IMR-90 (cell line): ENCODE measurements at regions not wholly inside any gene's neighbourhood (a gene's known extent, or its start where the extent isn't known, plus 50 kb on each side); places are given as distances from the start of the nearest gene placed in this dataset.

ENCODE experiments used
- ATAC-seq: fragments of 200-7000 bp; cut with Tn5 transposase; 2 replicates; pipeline ENCODE4 v1.9.1; 2020; ENCODE audit warnings: low read depth, mild to moderate bottlenecking, moderate library complexity
- BruUV-seq: library from RNA; stranded (reverse); fragments of 400-500 nt; replicated peaks from 2 replicates; lab custom pipeline; 2021; lab: Mats Ljungman, UMichigan
- CTCF ChIA-PET: fragments of 300-600 bp; formaldehyde crosslinking; extraction: SDS; loops from one replicate; lab custom pipeline; 2021; ENCODE audit warnings: antibody characterized with exemption; lab: Yijun Ruan, JAX
- POLR2A ChIA-PET: fragments of 300-600 bp; sonication (Branson Sonifier 250); formaldehyde crosslinking; loops from one replicate; lab custom pipeline; 2022; ENCODE audit warnings: antibody characterized with exemption; ENCODE audit not compliant: unreplicated experiment; lab: Charles Lee
- DNase-seq: peaks from one replicate; pipeline ENCODE4 v3.0.0; 2013
- H2AFZ ChIP-seq: replicated peaks from 2 replicates; pipeline ENCODE3; 2013; ENCODE audit warnings: low read length, mild to moderate bottlenecking; ENCODE audit not compliant: poor library complexity
- H2AK5ac ChIP-seq: 2 replicates; pipeline ENCODE4 v1.6.1; 2013; ENCODE audit warnings: low read depth, low read length, inconsistent platforms
- H2AK9ac ChIP-seq: replicated peaks from 2 replicates; pipeline ENCODE3; 2013; ENCODE audit warnings: mild to moderate bottlenecking, low read depth, low read length, moderate library complexity; ENCODE audit not compliant: poor library complexity
- H2BK120ac ChIP-seq: 2 replicates; pipeline ENCODE4 v1.6.1; 2013; ENCODE audit warnings: low read depth, low read length, inconsistent platforms
- H2BK15ac ChIP-seq: 3 replicates; pipeline ENCODE4 v1.6.1; 2013; ENCODE audit warnings: low read depth, low read length, inconsistent platforms
- H2BK20ac ChIP-seq: 2 replicates; pipeline ENCODE4 v1.6.1; 2013; ENCODE audit warnings: low read depth, mild to moderate bottlenecking, inconsistent platforms, low read length, moderate library complexity
- H2BK5ac ChIP-seq: 2 replicates; pipeline ENCODE4 v1.6.1; 2013; ENCODE audit warnings: mild to moderate bottlenecking, low read depth, low read length, inconsistent platforms; ENCODE audit not compliant: poor library complexity, severe bottlenecking
- H3K14ac ChIP-seq: replicated peaks from 2 replicates; pipeline ENCODE4 v1.6.1; 2013; ENCODE audit warnings: low read depth, low read length, inconsistent platforms
- H3K18ac ChIP-seq: 2 replicates; pipeline ENCODE4 v1.6.1; 2013; ENCODE audit warnings: low read depth, low read length, control low read depth
- H3K23ac ChIP-seq: 2 replicates; pipeline ENCODE4 v1.6.1; 2013; ENCODE audit warnings: low read depth, low read length, inconsistent platforms
- H3K27ac ChIP-seq: 2 replicates; pipeline ENCODE4 v1.5.1; 2013; ENCODE audit warnings: mild to moderate bottlenecking, control low read depth, low read length; ENCODE audit not compliant: insufficient read depth
- H3K27me3 ChIP-seq: 2 replicates; pipeline ENCODE4 v1.6.1; 2013; ENCODE audit warnings: low read length; ENCODE audit not compliant: control insufficient read depth, insufficient read depth
- H3K36me3 ChIP-seq: 2 replicates; pipeline ENCODE4 v1.6.1; 2013; ENCODE audit warnings: low read length, mixed read lengths; ENCODE audit not compliant: control insufficient read depth, insufficient read depth
- H3K4ac ChIP-seq: 2 replicates; pipeline ENCODE4 v1.6.1; 2013; ENCODE audit warnings: low read depth, low read length, inconsistent platforms
- H3K4me1 ChIP-seq: 2 replicates; pipeline ENCODE4 v1.6.1; 2013; ENCODE audit warnings: low read length, mixed read lengths; ENCODE audit not compliant: control insufficient read depth, insufficient read depth
- H3K4me2 ChIP-seq: 2 replicates; pipeline ENCODE4 v1.6.1; 2013; ENCODE audit warnings: low read depth, mild to moderate bottlenecking, control low read depth, low read length, moderate library complexity
- H3K4me3 ChIP-seq: 2 replicates; pipeline ENCODE4 v1.5.1; 2013; ENCODE audit warnings: low read depth, mild to moderate bottlenecking, control low read depth, low read length, moderate library complexity; ENCODE audit not compliant: insufficient read depth
- H3K56ac ChIP-seq: 2 replicates; pipeline ENCODE4 v1.6.1; 2013; ENCODE audit warnings: low read length, inconsistent platforms; ENCODE audit not compliant: insufficient read depth; ENCODE audit errors: extremely low read depth
- H3K79me1 ChIP-seq, 2 experiments: 2 replicates each; pipeline ENCODE4 v1.6.1; 2013; ENCODE audit warnings: low read length in 2 of 2, inconsistent platforms in 1 of 2, low read depth in 1 of 2
- H3K9ac ChIP-seq: 2 replicates; pipeline ENCODE4 v1.6.1; 2013; ENCODE audit warnings: low read depth, low read length, control low read depth
- H3K9me1 ChIP-seq: 2 replicates; pipeline ENCODE4 v1.6.1; 2013; ENCODE audit warnings: low read length, inconsistent platforms; ENCODE audit not compliant: insufficient read depth
- H3K9me3 ChIP-seq: 2 replicates; pipeline ENCODE4 v1.6.1; 2013; ENCODE audit warnings: low read length; ENCODE audit not compliant: control insufficient read depth, insufficient read depth
- H4K20me1 ChIP-seq: 2 replicates; pipeline ENCODE4 v1.6.1; 2013; ENCODE audit warnings: low read length, inconsistent platforms; ENCODE audit not compliant: insufficient read depth
- H4K5ac ChIP-seq: 2 replicates; pipeline ENCODE4 v1.6.1; 2013; ENCODE audit warnings: mild to moderate bottlenecking, low read depth, low read length, control low read depth
- H4K8ac ChIP-seq, 2 experiments: 2 replicates each; pipeline ENCODE4 v1.6.1; 2013; ENCODE audit warnings: low read depth in 2 of 2, low read length in 2 of 2, control low read depth in 1 of 2, inconsistent platforms in 1 of 2
- H4K91ac ChIP-seq: 2 replicates; pipeline ENCODE4 v1.6.1; 2013; ENCODE audit warnings: low read depth, low read length, inconsistent platforms; ENCODE audit not compliant: insufficient read depth
- BHLHE40 ChIP-seq: fragments of 150-350 bp; IDR thresholded peaks from 2 replicates; pipeline ENCODE4 v1.6.1; 2016; ENCODE audit warnings: mild to moderate bottlenecking, low read depth, low read length
- CEBPB ChIP-seq: IDR thresholded peaks from 2 replicates; pipeline ENCODE4 v1.6.1; 2012; ENCODE audit warnings: low read depth, low read length, improper control_type of control experiment
- CTCF ChIP-seq: conservative IDR thresholded peaks from 2 replicates; pipeline ENCODE4 v1.5.1; 2012; ENCODE audit warnings: mild to moderate bottlenecking, low read depth, low read length, improper control_type of control experiment
- FOS ChIP-seq: fragments of 150-350 bp; IDR thresholded peaks from 2 replicates; pipeline ENCODE4 v1.6.1; 2016; ENCODE audit warnings: low read depth, low read length
- POLR2A ChIP-seq: IDR thresholded peaks from 2 replicates; pipeline ENCODE4 v1.6.1; 2012; ENCODE audit warnings: mild to moderate bottlenecking, low read depth, low read length
- RFX5 ChIP-seq: IDR thresholded peaks from 2 replicates; pipeline ENCODE4 v1.8.0; 2012; ENCODE audit warnings: low read depth, mild to moderate bottlenecking, low read length, moderate library complexity
- WGBS, 2 experiments: methylation state at CpG; one replicate each; pipeline versions ENCODE4 v1.1.5 to v1.1.7; 2013; ENCODE audit warnings: missing lambda C conversion rate in 2 of 2; ENCODE audit not compliant: insufficient read length in 1 of 2; ENCODE audit errors: extremely low coverage in 2 of 2; 5-methylcytosine and 5-hydroxymethylcytosine counted together
- dilution Hi-C: fragments of 300-500 bp; cut with HindIII; formaldehyde crosslinking; loops from one replicate; pipeline ENCODE4 v1.14.3; 2018; ENCODE audit warnings: low sequenced_read_pairs; ENCODE audit not compliant: unreplicated experiment
- in situ Hi-C: fragments of 300-500 bp; cut with MboI; formaldehyde crosslinking; loops from 3 replicates; pipeline ENCODE4 v1.14.3; 2019; ENCODE audit warnings: low sequenced_read_pairs, inconsistent platforms, mixed read lengths
- intact Hi-C: fragments of 100-400 bp; cut with micrococcal nuclease; formaldehyde crosslinking; loops from 2 replicates; pipeline ENCODE4 v1.10.0; 2022

GRCh38 chr13:108463340-108463739, 166.1 kb upstream of the MYO16 start:
- H4K20me1 ChIP-seq: no peaks in the 10 kb centered on the region
- BruUV-seq: no TSS peak
- H2BK15ac ChIP-seq: no peak overlapping the region
- no CpG with 5 or more reads among the region's 3 CpGs for WGBS, 2 experiments
- no peaks in the 10 kb centered on the region for H3K9me1 ChIP-seq
- peak; percentile 94 for DNase-seq
- no peak overlapping the region; a peak in 1 of 4 replicates for H4K8ac ChIP-seq
- in situ Hi-C loops (no loop called here), intact Hi-C loops (no loop called here), dilution Hi-C loops (no loop called here)
- ChIA-PET POLR2A (no interaction called here), CTCF (no interaction called here)
- 0 out of 2 replicates have a peak, but pooled peaks cover 2% of the 10 kb centered on the region for H3K9me3 ChIP-seq
- H4K5ac ChIP-seq: no peak overlapping the region
- H3K14ac ChIP-seq: no peak overlapping the region
- H3K36me3 ChIP-seq: no peaks in the 10 kb centered on the region
- H3K18ac ChIP-seq: no peak overlapping the region
- no peak overlapping the region; the same call in 1 of the 2 replicates for H3K4me2 ChIP-seq
- no peak overlapping the region for H2BK5ac ChIP-seq
- no peak overlapping the region for H3K23ac ChIP-seq
- H3K4me1 ChIP-seq: no peaks in the 10 kb centered on the region
- no peak overlapping the region for H2BK120ac ChIP-seq
- H3K27ac ChIP-seq: no peak overlapping the region
- no peaks in the 10 kb centered on the region for H3K27me3 ChIP-seq
- H3K4ac ChIP-seq: no peak overlapping the region
- H3K9ac ChIP-seq: no peak overlapping the region
- H2AK9ac ChIP-seq: no peak overlapping the region
- H2AK5ac ChIP-seq: no peak overlapping the region
- H3K4me3 ChIP-seq: no peak overlapping the region
- TF ChIP-seq RFX5 (0 out of 2 replicates have a peak, but pooled peaks have one; percentile 33), FOS (0 out of 2 replicates have a peak, but pooled peaks have one; percentile 26), CTCF (no peak), POLR2A (no peak), CEBPB (0 out of 2 replicates have a peak, but pooled peaks have one; percentile 21), BHLHE40 (no peak)
- H3K79me1 ChIP-seq: no peaks in the 10 kb centered on the region
- H2AFZ ChIP-seq: no peak overlapping the region
- H2BK20ac ChIP-seq: no peak overlapping the region
- peak; percentile 98 for ATAC-seq
- H4K91ac ChIP-seq: no peak overlapping the region
- no peak overlapping the region for H3K56ac ChIP-seq
